SU-DHL-6 (cell line): ENCODE measurements at regions not wholly inside any gene's neighbourhood (a gene's known extent, or its start where the extent isn't known, plus 50 kb on each side); places are given as distances from the start of the nearest gene placed in this dataset.

Experiments
- H2AFZ ChIP-seq: fragments of 200-600 bp; sonication (generic); 2 replicates; pipeline ENCODE4 v1.6.1; 2014; ENCODE audit warnings: low read depth, mild to moderate bottlenecking, moderate library complexity, mixed read lengths, antibody characterized with exemption, low read length; ENCODE audit not compliant: severe bottlenecking
- H3F3A ChIP-seq: fragments of 200-600 bp; shearing (Covaris generic); 2 replicates; pipeline ENCODE4 v1.6.0; 2016; ENCODE audit warnings: antibody characterized with exemption, mild to moderate bottlenecking; ENCODE audit not compliant: insufficient read depth
- H3K27ac ChIP-seq: fragments of 200-600 bp; sonication (generic); 2 replicates; pipeline ENCODE4 v1.5.1; 2016; ENCODE audit warnings: low read depth, mild to moderate bottlenecking, low read length, moderate library complexity, mixed read lengths
- H3K27me3 ChIP-seq: fragments of 200-600 bp; sonication (generic), shearing (Covaris generic); 2 replicates; pipeline ENCODE4 v1.6.0; 2014; ENCODE audit warnings: mild to moderate bottlenecking, low read length
- H3K36me3 ChIP-seq: fragments of 200-600 bp; sonication (generic); 2 replicates; pipeline ENCODE4 v1.6.1; 2014; ENCODE audit warnings: mild to moderate bottlenecking, low read length, mixed read lengths
- H3K4me2 ChIP-seq: fragments of 300-600, 200-600 bp; shearing (Covaris generic), sonication (generic); 2 replicates; pipeline ENCODE4 v1.6.0; 2014; ENCODE audit warnings: low read length, low read depth, mild to moderate bottlenecking; ENCODE audit not compliant: poor library complexity, severe bottlenecking
- H3K4me3 ChIP-seq: fragments of 200-600 bp; sonication (generic); 2 replicates; pipeline ENCODE4 v1.5.1; 2014; ENCODE audit warnings: antibody characterized with exemption, low read length, mild to moderate bottlenecking, mixed read lengths; ENCODE audit not compliant: insufficient read depth, poor library complexity, severe bottlenecking
- H3K79me2 ChIP-seq: fragments of 200-600 bp; sonication (generic); 2 replicates; pipeline ENCODE4 v1.6.1; 2014; ENCODE audit warnings: mild to moderate bottlenecking, low read length, moderate library complexity; ENCODE audit not compliant: insufficient read depth
- H3K9ac ChIP-seq: fragments of 200-600 bp; sonication (generic); 2 replicates; pipeline ENCODE4 v1.7.0; 2014; ENCODE audit warnings: mild to moderate bottlenecking, low read length
- H3K9me2 ChIP-seq: fragments of 200-600 bp; sonication (generic); replicated peaks from 2 replicates; pipeline ENCODE4 v1.6.1; 2014; ENCODE audit warnings: low read length; ENCODE audit not compliant: insufficient read depth
- H3K9me3 ChIP-seq: fragments of 200-600 bp; sonication (generic); 2 replicates; pipeline ENCODE4 v1.6.1; 2014; ENCODE audit warnings: low read length, mixed read lengths; ENCODE audit not compliant: insufficient read depth
- H4K20me1 ChIP-seq: fragments of 200-600 bp; sonication (generic); 2 replicates; pipeline ENCODE4 v1.6.1; 2014; ENCODE audit warnings: low read depth, mild to moderate bottlenecking, antibody characterized with exemption, low read length, moderate library complexity, mixed read lengths
- CTCF ChIP-seq: fragments of 200-600 bp; sonication (generic); IDR thresholded peaks from one replicate; pipeline ENCODE4 v1.5.1; 2017; ENCODE audit warnings: antibody characterized with exemption, mild to moderate bottlenecking, low read length, moderate library complexity; ENCODE audit not compliant: insufficient read depth, poor library complexity, severe bottlenecking
- EZH2phosphoT487 ChIP-seq: fragments of 200-600 bp; sonication (generic), shearing (Covaris generic); conservative IDR thresholded peaks from 2 replicates; pipeline ENCODE4 v1.6.1; 2018; ENCODE audit warnings: mild to moderate bottlenecking, antibody characterized with exemption, low read length, moderate library complexity, mixed read lengths

GRCh38 chr4:179836179-179837075 lies 2394.2 kb upstream of the AGA start:
- H4K20me1 ChIP-seq: no peaks in the 10 kb centered on the region
- no peaks in the 10 kb centered on the region for H3K27me3 ChIP-seq
- no peak overlapping the region for H3K4me3 ChIP-seq
- no peaks in the 10 kb centered on the region for H3K79me2 ChIP-seq
- TF ChIP-seq EZH2phosphoT487 (no peak), CTCF (no peak)
- no peak overlapping the region for H3K4me2 ChIP-seq
- H3K9ac ChIP-seq: no peak overlapping the region
- H2AFZ ChIP-seq: no peak overlapping the region
- no peaks in the 10 kb centered on the region for H3F3A ChIP-seq
- H3K27ac ChIP-seq: no peak overlapping the region
- no peaks in the 10 kb centered on the region for H3K9me2 ChIP-seq
- no peaks in the 10 kb centered on the region for H3K36me3 ChIP-seq
- H3K9me3 ChIP-seq: no peaks in the 10 kb centered on the region

- H3K36me3 ChIP-seq: no peaks in the 10 kb centered on the region
- H3K27me3 ChIP-seq: no peaks in the 10 kb centered on the region
- H3K4me3 ChIP-seq: no peak overlapping the region
- no peak overlapping the region for H3K27ac ChIP-seq
- H3K9me2 ChIP-seq: no peaks in the 10 kb centered on the region
- no peaks in the 10 kb centered on the region for H3K9me3 ChIP-seq
- TF ChIP-seq EZH2phosphoT487 (no peak), CTCF (no peak)
- H4K20me1 ChIP-seq: no peaks in the 10 kb centered on the region
- H3K79me2 ChIP-seq: no peaks in the 10 kb centered on the region
- no peak overlapping the region for H2AFZ ChIP-seq
- no peaks in the 10 kb centered on the region for H3F3A ChIP-seq
- H3K4me2 ChIP-seq: no peak overlapping the region
- H3K9ac ChIP-seq: no peak overlapping the region
Measured at GRCh38 chr4:179843370-179843769, 2399.8 kb upstream of the TENM3 start.

GRCh38 chr4:179855469-179855868 lies 2387.7 kb upstream of the TENM3 start:
- H3K9me3 ChIP-seq: no peaks in the 10 kb centered on the region
- H4K20me1 ChIP-seq: no peaks in the 10 kb centered on the region
- TF ChIP-seq EZH2phosphoT487 (no peak), CTCF (no peak)

More at GRCh38 chr4:179855469-179855868, 2387.7 kb upstream of the TENM3 start:
- Histone ChIP-seq H2AFZ (no peak overlapping the region), H3K27me3 (no peaks in the 10 kb centered on the region), H3K4me2 (no peak overlapping the region), H3K27ac (no peak overlapping the region), H3F3A (no peaks in the 10 kb centered on the region), H3K9ac (no peak overlapping the region), H3K4me3 (no peak overlapping the region), H3K36me3 (no peaks in the 10 kb centered on the region), H3K79me2 (no peaks in the 10 kb centered on the region), H3K9me2 (no peaks in the 10 kb centered on the region)
